HUDEP-2 (cell line): ENCODE measurements at regions not wholly inside any gene's neighbourhood (a gene's known extent, or its start where the extent isn't known, plus 50 kb on each side); places are given as distances from the start of the nearest gene placed in this dataset.
"Not testable (repeated sequence)": the region's sequence is repeated elsewhere in the genome, so short reads cannot be mapped to it uniquely, and the experiment has no call there.

ENCODE experiments used
- DNase-seq, 76 experiments: peaks; one replicate each; lab custom pipeline; 2025; ENCODE audit not compliant: unreplicated experiment in 76 of 76; lab: John Stamatoyannopoulos, UW

DNA sequence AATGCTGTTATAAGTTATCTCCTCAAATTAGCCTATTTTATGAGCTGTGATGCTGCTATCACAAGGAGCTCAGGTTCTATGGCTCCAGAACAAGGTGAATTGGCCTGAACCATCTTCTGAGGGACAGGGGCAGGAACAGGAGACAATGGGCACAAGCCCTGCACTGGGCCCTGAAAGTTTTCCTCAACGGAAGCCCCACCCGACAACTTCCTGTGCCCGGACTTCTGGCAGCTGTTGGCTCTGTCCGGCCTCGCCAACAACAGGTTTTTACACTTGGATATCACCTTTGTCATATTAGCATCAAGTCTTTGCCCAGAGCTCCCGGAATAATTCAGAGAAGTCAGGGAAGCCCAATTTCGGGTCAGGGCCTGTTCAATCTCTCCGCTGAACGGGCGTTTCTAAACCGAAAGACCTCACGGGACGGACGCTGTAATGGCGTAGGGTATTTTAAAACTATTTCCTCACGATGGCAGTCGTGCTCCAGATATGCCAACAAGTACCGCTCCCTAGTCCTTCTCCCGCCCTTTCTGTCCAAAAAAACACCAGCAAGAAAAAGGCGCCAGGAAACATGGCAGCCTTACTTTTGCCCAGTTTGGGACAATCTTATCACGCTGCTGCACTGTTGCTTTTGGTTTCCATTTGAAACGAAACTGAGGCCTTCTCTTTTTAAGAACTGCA is 201.0 kb upstream of the STK26 start:
- DNase-seq: no peak

DNA sequence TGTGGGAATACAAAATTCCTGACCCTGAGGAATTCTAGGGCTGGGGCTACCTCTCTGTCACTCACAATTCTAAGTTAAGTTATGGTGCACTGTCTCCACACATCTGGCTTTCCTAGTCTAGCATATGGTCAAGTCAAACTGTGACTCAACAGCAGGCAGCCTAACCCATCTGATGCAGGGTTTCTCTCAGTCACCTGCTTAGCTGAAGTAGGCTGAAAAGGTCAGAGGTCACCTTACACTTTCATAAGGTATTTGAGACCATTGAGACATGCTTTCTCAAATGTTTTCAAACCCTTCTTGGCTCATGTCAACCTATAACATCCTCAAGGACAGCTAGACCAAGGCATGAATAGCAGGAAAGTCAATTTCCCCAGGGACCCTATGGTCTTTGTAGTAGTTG is 196.5 kb upstream of the STK26 start:
- DNase-seq: no peak

DNA sequence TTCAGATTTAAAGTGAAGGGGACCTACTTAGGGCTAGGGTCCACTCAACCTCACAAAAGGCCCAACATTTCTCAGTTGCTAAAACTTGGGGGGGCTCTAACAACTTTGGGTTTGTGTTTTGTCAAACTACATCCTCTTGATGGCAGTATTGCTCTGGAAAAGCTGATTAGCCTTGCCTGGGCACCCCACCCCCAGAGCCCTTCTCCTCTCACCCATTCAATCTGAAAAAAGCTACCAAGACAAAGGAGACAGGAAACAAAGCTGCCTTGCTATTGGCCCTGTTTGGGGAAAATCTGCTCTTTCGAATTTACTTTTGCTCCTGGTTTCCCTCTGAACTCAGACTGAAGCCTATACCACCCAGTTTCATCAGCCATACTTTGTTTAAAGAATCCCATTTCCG is 195.2 kb upstream of the STK26 start:
- DNase-seq: peak in 50 of 76 experiments; percentile 0 to 62 (median 8)

DNA sequence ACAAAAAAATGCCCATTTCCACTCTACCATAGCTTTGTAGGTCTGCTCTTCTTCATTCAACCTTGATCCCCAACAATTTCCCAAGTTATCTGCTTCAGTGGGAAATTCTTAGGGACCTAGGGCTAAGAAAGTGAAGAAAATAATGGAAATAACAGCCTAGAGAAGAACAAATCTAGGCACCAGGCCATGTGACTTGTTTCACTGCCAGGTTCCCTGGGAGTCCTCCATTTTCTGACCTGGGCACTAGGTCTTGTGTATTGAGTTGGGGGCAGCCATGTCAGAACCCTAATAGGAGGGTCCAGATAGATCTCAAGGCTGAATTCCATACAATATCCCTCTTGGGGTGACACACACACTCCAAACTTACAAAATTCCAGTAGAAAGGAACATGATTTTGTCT is 194.6 kb upstream of the STK26 start:
- peak in 27 of 76 experiments; percentile 0 to 28 (median 4) for DNase-seq

DNA sequence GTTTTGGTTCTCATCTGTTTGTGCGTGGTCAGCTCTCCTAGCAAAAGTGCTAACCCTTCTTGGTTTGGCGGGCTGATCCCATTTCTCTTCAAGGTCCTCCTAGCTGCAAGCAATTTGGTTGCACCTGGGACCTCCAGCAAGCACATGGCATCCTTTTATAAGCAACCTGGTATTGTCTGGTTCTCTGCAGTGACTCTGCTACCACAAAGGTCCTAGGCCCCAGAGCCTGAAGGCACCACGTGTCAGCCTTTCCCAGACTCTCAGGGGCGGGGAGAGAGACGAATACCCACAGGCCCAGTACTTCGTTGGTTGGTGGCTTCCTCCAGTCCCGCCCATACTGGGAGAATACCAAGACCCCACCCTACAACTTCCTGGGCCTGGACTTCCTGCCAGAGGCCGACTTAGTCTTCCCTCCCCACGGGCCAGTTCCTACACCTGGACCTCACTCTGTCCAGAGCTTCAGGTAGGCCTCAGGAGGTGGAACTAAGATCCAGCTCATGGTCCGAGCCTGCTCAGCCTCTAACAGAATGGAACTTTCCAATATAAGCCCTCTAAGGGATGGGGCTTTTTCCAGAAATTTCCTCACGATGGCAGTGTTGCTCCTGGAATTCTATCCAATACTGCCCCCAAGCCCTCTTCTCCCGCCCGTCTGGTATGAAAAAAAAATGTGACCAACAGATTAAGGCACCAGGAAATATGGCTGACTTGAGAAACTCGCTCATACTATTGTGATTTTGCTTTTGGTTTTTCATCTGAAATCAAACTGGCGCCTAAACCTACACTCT is 192.5 kb upstream of the STK26 start:
- DNase-seq: peak in 75 of 76 experiments; percentile 5 to 89 (median 72)

DNA sequence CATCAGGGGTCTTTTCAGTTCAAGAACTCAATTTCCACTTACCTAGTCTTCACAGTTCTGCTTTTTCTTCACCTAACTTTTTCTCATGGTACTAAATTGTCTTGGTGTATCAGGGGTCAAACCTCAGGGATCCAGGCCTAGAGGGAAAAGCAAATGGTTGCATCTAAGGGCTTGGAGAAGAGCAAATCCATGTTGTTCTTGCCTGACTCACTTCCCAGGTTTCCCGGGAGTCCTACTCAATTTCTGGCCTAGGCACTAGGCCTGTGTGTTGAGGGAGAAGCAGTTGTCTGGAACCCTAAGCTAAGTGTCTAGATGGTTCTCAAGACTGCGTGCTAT is 191.9 kb upstream of the STK26 start:
- DNase-seq: peak in 1 of 76 experiments; percentile 5

DNA sequence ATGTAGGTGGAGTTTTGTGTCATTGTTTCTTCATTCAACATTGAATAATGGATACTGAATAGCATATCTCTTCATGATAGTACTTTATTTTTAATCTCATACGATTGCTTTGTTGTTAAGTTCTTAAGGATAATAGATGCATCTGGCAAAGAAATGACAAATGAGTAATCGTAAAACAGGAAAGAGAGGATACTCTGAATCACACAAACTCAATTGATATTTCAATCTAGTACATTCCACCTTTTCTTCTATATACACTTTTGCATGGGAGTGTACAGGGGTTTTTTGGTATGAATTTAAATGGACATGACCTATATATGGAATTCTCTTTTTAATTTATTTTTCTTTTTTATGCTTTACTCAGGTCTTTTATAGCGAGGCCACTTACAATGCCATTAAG is 186.9 kb upstream of the STK26 start:
- no peak for DNase-seq

DNA sequence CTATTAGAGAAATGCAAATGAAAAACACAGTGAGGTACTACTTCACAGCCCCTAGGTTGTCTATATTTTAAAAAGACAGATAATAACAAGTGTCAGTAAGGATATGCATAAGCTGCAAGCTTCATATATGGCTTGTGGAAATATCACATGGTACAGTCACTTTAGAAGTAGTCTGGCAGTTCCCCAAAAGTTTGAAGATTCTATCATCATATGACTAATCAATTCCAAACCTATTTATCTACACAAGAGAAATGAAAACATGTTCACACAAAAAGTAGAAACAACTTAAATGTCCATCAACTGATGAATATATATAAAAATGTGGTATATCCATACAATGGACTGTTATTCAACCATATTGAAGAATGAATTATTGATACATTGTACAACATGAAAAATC is 185.8 kb upstream of the STK26 start:
- peak in 18 of 76 experiments; percentile 1 to 42 (median 12) for DNase-seq

DNA sequence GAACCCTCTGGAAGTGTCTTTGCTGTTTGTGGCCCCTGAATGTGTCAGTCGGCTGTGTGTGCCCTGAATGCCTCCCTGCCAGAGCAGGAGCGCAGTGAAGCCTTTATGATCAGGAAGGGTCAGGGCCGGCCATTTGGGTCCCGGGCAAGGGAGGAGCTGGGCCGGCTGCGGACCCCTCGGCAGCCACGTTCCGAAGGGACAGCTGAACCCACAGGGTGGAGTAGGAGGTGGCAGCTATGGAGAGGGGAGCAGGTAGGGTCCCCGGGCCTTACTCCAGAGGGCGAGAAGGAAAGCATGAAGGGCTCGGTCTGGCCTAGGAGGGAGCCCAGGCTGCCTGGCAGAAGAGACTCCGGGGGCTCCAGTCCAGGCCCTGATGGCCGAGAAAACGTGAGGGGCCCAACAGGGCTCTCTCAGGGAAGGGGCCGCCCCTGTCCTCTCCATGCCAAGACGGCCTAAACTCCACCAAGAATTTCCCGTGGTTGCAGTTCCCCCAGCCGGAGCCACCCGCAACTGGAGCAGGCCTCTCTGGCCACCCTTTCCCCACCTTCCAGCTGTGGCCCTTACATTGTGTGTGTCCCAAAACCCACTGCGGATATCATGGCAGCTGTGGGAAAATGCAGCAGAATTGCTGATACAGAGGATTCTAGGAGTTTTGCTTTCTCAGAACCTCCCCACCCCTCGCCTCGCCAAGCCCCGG is 182.2 kb upstream of the STK26 start:
- DNase-seq: no peak

DNA sequence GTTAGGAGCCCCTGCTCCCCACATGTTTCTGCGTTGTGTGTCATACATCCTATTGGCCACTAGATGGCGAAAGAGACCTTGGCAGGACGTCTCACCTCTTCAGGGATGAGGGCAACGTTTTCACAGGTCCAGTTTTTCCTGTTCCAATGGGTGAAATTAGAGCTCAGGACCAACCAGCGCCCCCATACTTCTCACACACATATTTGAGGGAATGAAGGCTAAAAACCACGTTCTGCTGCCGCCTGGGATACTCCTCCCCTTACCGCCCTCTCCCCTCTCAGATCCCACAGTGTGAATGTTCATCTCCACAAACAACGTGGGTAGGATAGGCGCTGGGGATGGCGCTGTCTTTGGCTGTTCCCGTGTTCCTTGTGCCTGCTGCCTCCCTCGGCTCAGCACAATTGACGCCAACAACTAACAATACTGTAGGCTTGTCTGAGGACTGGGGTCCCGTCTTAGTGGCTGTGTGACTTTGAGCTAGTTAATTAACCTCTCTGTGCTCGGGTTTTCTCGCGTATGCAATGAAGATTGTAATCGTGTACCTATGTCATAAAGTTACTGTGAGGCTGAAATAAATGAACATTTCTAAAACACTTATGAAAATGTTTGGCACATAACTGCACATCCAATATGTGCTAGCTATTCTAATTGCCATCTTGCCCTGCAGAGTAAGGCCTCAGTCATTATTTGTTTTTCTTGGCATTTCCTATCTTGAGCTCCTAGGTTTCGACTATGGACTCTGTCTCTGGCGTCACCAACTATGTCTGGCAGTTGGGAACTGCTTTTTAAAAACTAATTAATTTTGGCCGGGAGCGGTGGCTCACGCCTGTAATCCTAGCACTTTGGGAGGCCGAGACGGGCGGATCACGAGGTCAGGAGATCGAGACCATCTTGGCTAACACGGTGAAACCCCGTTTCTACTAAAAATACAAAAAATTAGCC is 181.3 kb upstream of the STK26 start:
- peak in 25 of 76 experiments; percentile 0 to 28 (median 5) for DNase-seq

DNA sequence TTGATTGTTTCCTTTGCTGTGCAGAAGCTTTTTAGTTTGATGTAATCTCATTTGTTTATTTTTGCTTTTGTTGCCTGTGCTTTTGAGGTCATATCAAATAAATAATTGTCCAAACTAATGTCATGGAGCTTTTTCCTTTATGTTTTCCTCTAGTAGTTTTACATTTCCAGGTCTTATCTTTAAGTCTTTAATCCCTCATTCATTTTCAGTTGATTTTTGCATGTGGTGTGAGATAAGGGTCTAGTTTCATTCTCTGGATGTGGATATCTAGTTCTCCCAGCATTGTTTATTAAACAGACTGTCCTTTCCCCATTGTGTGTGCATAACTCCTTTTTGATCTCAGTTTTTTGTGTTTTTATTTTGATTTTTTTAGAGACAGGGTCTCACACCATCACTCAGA is 179.1 kb upstream of the STK26 start:
- DNase-seq: no peak

DNA sequence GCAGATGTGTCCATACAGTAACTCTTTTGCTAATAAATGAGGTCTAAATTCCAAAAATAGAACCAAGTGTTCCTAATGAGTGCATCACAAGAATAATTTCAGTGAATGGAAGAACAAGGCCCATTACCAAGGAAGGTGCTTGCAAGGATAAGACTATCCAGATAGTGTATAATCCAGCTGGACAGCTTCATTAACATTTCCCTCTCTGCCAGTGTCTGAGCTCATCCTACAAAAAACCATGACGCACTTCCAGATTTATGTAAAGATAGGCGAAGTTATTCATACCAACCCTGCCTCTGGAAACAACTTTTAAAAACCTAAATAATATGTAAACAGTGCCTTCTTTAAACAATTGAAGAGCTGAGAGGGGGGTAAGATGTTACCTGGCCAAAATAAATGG is 177.9 kb upstream of the STK26 start:
- no peak for DNase-seq

DNA sequence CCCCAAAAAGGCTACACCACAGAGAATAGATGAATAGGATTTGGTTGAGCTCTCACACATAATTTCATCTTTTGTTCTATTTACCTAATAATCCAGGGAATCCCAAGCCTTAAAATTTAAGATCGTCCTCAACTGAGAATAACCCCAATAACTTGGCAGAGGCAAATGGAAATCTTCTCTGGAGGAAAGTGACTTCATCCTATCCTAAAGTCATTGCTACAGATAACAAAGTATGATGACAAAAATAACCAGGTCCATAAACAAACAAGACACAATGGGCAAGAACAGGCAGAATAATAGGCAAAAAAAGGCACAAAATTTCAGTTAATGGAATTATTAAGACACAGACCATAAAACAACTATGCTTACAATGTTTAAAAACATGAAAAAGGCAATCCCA is 177.3 kb upstream of the STK26 start:
- no peak for DNase-seq

DNA sequence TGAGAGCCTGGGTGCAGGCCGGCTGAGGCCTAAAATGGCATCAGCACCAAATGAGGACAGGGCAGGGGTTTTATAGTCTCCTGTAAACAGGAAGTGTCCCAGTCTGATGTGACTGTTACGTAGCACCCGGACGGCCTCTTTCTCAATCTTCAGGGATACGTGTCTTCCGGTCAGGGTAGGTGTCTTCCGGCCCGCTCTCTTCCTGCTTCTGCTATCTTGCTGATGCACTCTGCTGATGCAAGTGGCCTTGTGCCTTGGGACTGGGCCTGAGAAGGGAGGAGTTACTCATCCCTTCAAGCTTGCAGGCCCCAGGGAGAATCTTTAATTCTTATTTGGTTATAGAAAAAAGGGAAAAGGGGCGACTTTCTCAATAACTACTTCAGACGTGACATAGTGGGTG is 172.1 kb upstream of the STK26 start:
- DNase-seq: not testable (repeated sequence)

DNA sequence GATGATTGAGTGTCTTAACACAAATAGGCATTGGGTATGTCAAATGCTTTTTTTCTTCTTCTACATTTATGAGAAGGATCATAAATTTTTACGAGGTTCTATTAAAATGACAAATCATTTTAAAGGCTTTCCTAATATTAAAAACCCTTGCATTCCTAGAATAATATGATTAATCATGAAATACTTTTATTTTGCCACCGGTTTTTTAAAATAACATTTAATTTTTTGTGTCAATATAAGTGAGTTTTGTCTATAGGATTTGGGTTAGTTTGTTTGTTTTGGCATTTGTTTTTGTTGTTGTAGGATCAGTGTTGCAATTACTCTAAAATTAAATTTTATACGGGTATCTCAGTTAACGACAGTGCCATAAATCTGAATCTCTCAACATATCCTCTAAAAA is 169.7 kb upstream of the STK26 start:
- DNase-seq: no peak

DNA sequence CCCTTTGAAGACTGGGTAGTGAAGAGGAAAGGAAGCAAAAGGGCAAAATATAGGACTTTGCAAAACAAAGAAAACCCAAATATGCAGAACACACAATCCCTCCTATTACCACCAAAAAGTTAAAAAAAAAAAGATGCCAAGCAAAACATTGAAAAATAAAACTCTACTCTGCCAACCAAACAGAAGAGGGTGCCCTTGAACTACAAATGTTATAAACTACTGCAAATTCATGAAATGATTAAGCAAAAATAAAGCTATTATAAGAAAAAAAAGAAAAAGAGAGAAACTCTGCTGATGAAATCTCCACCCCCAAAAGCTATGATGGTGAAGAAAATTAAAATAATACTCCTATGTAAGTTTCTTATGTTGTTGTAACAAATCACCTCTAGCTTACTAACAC is 168.5 kb upstream of the STK26 start:
- DNase-seq: peak in 2 of 76 experiments; percentile 0 to 1

DNA sequence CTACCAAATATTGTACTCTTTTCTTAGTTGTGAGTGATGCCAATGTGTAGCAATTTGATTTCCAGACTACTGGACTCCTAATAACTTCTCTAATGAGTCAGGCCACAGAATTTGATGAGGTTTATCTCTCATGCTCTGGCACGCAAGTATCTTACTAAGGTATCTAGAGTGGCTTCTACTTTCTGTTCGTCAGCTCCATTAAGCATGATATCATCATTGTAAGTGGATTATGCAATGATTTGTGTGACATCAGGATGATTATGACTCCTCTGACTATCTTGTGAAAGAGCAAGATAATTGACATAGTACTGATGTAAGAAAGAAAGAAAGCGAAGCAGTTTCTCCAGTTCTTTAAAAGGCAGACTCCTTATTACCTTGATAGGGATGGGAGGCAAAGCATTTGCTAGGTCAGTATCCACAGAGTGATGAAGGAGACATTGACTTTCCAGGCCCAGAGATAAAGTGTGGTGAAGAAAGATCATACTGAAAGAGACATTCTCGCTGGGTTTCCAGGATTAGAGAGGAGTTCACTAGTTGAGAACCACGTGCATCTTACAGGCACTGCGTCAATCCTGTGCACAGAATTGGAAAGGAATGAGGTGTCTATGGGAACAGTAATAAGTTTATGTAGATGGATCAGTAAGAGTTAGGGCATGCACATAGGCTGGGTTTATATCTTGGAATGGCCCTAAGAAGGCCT is 161.9 kb upstream of the STK26 start:
- no peak for DNase-seq

DNA sequence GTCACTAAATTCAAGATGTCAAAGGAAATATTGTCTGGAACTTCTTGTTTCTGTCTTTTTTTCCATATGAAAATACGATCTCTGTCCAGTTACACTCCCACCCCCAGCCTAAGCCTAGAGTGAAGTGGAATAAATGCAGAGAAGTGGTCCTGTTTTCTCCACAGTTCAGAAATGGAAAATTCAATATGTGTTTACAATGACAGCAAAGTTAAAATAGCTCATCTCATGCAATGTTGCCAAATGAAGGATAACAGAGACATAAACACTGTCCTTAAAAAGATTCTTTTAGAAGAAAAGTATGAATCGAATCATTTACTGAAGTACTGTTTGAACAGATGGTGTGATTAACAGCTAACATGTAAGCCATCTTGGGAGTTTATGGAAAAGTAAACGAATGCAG is 160.8 kb upstream of the STK26 start:
- DNase-seq: no peak

DNA sequence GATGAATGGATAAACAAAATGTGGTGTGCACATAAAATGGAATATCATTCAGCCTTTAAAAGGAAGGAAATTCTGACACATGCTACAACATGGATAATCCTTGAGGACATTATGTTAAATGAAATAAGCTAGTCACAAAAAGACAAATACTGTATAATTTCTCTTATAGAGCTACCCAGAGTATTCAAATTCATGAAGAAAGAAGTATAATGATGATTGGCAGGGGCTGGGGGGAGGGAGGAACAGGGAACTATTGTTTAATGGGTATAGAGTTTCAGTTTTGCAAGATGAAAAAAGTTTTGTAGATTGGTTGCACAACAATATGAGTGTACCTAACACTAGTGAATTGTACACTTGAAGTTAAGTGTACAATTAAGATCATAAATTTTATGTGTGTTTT is 153.9 kb upstream of the STK26 start:
- no peak for DNase-seq

DNA sequence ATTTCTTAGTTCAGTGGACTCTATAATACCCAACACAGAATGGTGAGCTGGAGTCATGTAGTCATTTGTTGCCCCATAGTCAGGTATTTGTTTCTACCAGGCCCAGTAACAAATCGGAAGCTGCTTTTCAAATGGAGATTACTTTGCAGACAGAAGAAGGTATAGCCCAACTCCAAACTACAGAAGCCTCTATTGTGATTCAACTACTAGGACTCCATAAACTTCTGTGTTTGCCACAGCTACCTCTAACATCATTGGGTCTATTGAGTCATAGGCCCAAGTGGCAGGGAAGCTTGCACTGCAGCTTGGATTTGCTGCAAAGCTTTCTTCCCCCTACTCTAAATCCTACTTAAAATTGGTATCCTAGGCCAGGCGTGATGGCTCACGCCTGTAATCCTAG is 148.8 kb upstream of the STK26 start:
- DNase-seq: no peak
